Upper lobe of left lung (tissue), 6 donors: ENCODE measurements at regions not wholly inside any gene's neighbourhood (a gene's known extent, or its start where the extent isn't known, plus 50 kb on each side); places are given as distances from the start of the nearest gene placed in this dataset.

Experiments used
- ATAC-seq, 2 donors: fragments of 200-7000 bp; cut with Tn5 transposase; one replicate each; pipeline ENCODE4 v1.9.1; 2022; ENCODE audit warnings: mild to moderate bottlenecking in 2 of 2, moderate library complexity in 2 of 2; ENCODE audit not compliant: low FRiP score in 2 of 2
- DNase-seq, 2 donors: peaks; one replicate each; pipeline ENCODE4 v3.0.0-alpha.2; 2019 to 2020
- H3K27ac ChIP-seq, 4 donors: fragments of 200-600 bp; sonication (generic); one replicate each; pipeline ENCODE4 v1.5.1; 2016 to 2019
- H3K27me3 ChIP-seq, 4 donors: fragments of 200-600 bp; sonication (generic); one replicate each; pipeline ENCODE4 v1.5.1; 2017 to 2019
- H3K36me3 ChIP-seq, 4 donors: fragments of 200-600 bp; sonication (generic); one replicate each; pipeline ENCODE4 v1.5.1; 2016 to 2019
- H3K4me1 ChIP-seq, 4 donors: fragments of 200-600 bp; sonication (generic); one replicate each; pipeline ENCODE4 v1.5.1; 2018 to 2019
- H3K4me3 ChIP-seq, 4 donors: fragments of 200-600 bp; sonication (generic); one replicate each; pipeline ENCODE4 v1.5.1; 2017 to 2019; ENCODE audit warnings: mild to moderate bottlenecking in 2 of 4, moderate library complexity in 1 of 4
- H3K9me3 ChIP-seq, 4 donors: fragments of 200-600 bp; sonication (generic); one replicate each; pipeline ENCODE4 v1.5.1; 2018 to 2019
- CTCF ChIP-seq, 6 experiments: fragments of 450-650 bp in 4 of 6; fragments of 200-600 bp in 2 of 6; sonication (generic) in 2 of 6; IDR thresholded peaks; one replicate each; pipeline ENCODE4 v1.5.1; 2016 to 2019; ENCODE audit warnings: antibody characterized with exemption in 6 of 6
- EP300 ChIP-seq, 4 donors: sonication (generic); formaldehyde crosslinking; IDR thresholded peaks; one replicate each; pipeline ENCODE4 v1.5.1; 2017; ENCODE audit warnings: antibody characterized with exemption in 4 of 4, control low read depth in 2 of 4
- POLR2A ChIP-seq, 4 donors: fragments of 450-650 bp; IDR thresholded peaks; one replicate each; pipeline ENCODE4 v1.5.1; 2016 to 2017; ENCODE audit warnings: antibody characterized with exemption in 4 of 4, mild to moderate bottlenecking in 2 of 4
- POLR2AphosphoS5 ChIP-seq, 2 donors: sonication (generic); formaldehyde crosslinking; IDR thresholded peaks; one replicate each; pipeline ENCODE4 v1.5.1; 2017; ENCODE audit warnings: antibody characterized with exemption in 2 of 2
- WGBS, 2 donors: methylation state at CpG; one replicate each; pipeline ENCODE4 v1.1.5; 2017 to 2018; 5-methylcytosine and 5-hydroxymethylcytosine counted together
- donor health status: DM: no; HTN: no; CAD: no; lungs with moderate emphysema.
- donor health status: DM: no; HTN: yes; CAD: no; lungs with severe emphysema.

GRCh38 chr5:103366918-103367549 is 108.5 kb downstream of the MACIR start:
- H3K27me3 ChIP-seq: no peaks in the 10 kb centered on the region
- no peak for TF ChIP-seq POLR2A (IDR thresholded peaks at IDR 0.05)
- no peaks in the 10 kb centered on the region for H3K36me3 ChIP-seq
- WGBS, 2 donors: 94 to 96% methylated on average over 8 to 10 of the region's 10 CpGs
- ATAC-seq (no peak), DNase-seq (peak in 1 of 2 donors; percentile 11)
- H3K27ac ChIP-seq: no peak overlapping the region
- H3K4me3 ChIP-seq: no peak overlapping the region
- no peaks in the 10 kb centered on the region for H3K4me1 ChIP-seq
- H3K9me3 ChIP-seq: no peaks in the 10 kb centered on the region

- H3K4me1 ChIP-seq: no peaks in the 10 kb centered on the region
- H3K9me3 ChIP-seq: no peaks in the 10 kb centered on the region
- WGBS, 2 donors: 71 to 78% methylated on average over 2 of the region's 2 CpGs
- TF ChIP-seq POLR2A (IDR thresholded peaks at IDR 0.05): no peak
- TF ChIP-seq CTCF (IDR thresholded peaks at IDR 0.05): no peak
- TF ChIP-seq POLR2AphosphoS5 (IDR thresholded peaks at IDR 0.05): no peak
- no peak for TF ChIP-seq EP300 (IDR thresholded peaks at IDR 0.05)
- no peak for DNase-seq
- no peaks in the 10 kb centered on the region for H3K36me3 ChIP-seq
- H3K27ac ChIP-seq: no peak overlapping the region
- no peaks in the 10 kb centered on the region for H3K27me3 ChIP-seq
- peak in 1 of 2 donors; percentile 55 for ATAC-seq
- H3K4me3 ChIP-seq: no peak overlapping the region
These were observed 105.5 kb downstream of the MACIR start for GRCh38 chr5:103364074-103364473.

- Histone ChIP-seq H3K36me3 (no peaks in the 10 kb centered on the region), H3K4me3 (no peak overlapping the region), H3K27me3 (no peaks in the 10 kb centered on the region), H3K9me3 (no peaks in the 10 kb centered on the region), H3K4me1 (peaks cover 0 to 6% (median 3%) of the 10 kb centered on the region in 4 donors), H3K27ac (no peak overlapping the region)
- TF ChIP-seq POLR2A (IDR thresholded peaks at IDR 0.05): no peak
- no peak for TF ChIP-seq CTCF (IDR thresholded peaks at IDR 0.05)
- TF ChIP-seq POLR2AphosphoS5 (IDR thresholded peaks at IDR 0.05): no peak
- TF ChIP-seq EP300 (IDR thresholded peaks at IDR 0.05): no peak
- 70 to 79% methylated on average over 3 of the region's 3 CpGs for WGBS, 2 donors
- ATAC-seq (no peak), DNase-seq (no peak)
These were observed 103.6 kb downstream of the MACIR start for GRCh38 chr5:103362211-103362610.

- H3K27ac ChIP-seq: no peak overlapping the region
- H3K4me1 ChIP-seq: peaks cover 0 to 6% (median 3%) of the 10 kb centered on the region in 4 donors
- H3K36me3 ChIP-seq: no peaks in the 10 kb centered on the region
- H3K9me3 ChIP-seq: no peaks in the 10 kb centered on the region
- H3K4me3 ChIP-seq: no peak overlapping the region
- H3K27me3 ChIP-seq: no peaks in the 10 kb centered on the region
- no peak for ATAC-seq
- no peak for DNase-seq
- TF ChIP-seq CTCF (IDR thresholded peaks at IDR 0.05) (no peak), POLR2AphosphoS5 (IDR thresholded peaks at IDR 0.05) (no peak), EP300 (IDR thresholded peaks at IDR 0.05) (no peak), POLR2A (IDR thresholded peaks at IDR 0.05) (no peak)
These were observed 101.9 kb downstream of the MACIR start for GRCh38 chr5:103360475-103360874.

GRCh38 chr5:103358305-103358995 is 99.9 kb downstream of the MACIR start:
- no peaks in the 10 kb centered on the region for H3K36me3 ChIP-seq
- 28 to 58% methylated on average over 6 of the region's 6 CpGs for WGBS, 2 donors
- TF ChIP-seq POLR2A (IDR thresholded peaks at IDR 0.05): no peak
- no peaks in the 10 kb centered on the region for H3K9me3 ChIP-seq
- no peak overlapping the region for H3K4me3 ChIP-seq
- DNase-seq (no peak), ATAC-seq (no peak)
- no peak overlapping the region for H3K27ac ChIP-seq
- H3K27me3 ChIP-seq: no peaks in the 10 kb centered on the region
- H3K4me1 ChIP-seq: peaks cover 0 to 6% (median 3%) of the 10 kb centered on the region in 4 donors

- WGBS, 2 donors: 47 to 52% methylated on average over 3 of the region's 3 CpGs
- Histone ChIP-seq H3K4me1 (peaks cover 0 to 6% (median 3%) of the 10 kb centered on the region in 4 donors), H3K36me3 (no peaks in the 10 kb centered on the region), H3K9me3 (no peaks in the 10 kb centered on the region), H3K27me3 (no peaks in the 10 kb centered on the region), H3K4me3 (no peak overlapping the region), H3K27ac (no peak overlapping the region)
- no peak for DNase-seq
- no peak for ATAC-seq
- TF ChIP-seq POLR2A (IDR thresholded peaks at IDR 0.05) (no peak), POLR2AphosphoS5 (IDR thresholded peaks at IDR 0.05) (no peak), EP300 (IDR thresholded peaks at IDR 0.05) (no peak), CTCF (IDR thresholded peaks at IDR 0.05) (no peak)
These were observed 99.1 kb downstream of the MACIR start for GRCh38 chr5:103357636-103358035.
